ENCODE measurements at regions not wholly inside any gene's neighbourhood (a gene's known extent, or its start where the extent isn't known, plus 50 kb on each side); places are given as distances from the start of the nearest gene placed in this dataset.

DNA sequence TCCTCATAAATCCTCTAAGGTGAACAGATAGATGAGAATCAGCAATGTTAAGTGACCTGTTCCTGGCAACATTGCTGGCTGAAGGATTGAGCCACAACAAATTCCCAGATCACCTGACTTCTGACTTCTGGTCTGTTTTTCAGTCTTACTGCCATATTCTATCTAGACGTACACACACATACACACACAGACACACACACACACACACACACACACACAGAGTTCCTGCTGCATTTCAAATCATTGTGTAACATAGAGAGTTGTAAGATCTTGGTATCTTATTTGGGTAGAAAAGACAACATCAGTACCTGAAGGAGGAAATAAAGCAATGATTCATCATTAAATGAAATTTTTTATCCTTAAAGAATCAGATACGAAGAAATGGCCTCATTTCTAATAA lies 342.6 kb downstream of the MFSD1 start:
- TF ChIP-seq, protein P1, sequence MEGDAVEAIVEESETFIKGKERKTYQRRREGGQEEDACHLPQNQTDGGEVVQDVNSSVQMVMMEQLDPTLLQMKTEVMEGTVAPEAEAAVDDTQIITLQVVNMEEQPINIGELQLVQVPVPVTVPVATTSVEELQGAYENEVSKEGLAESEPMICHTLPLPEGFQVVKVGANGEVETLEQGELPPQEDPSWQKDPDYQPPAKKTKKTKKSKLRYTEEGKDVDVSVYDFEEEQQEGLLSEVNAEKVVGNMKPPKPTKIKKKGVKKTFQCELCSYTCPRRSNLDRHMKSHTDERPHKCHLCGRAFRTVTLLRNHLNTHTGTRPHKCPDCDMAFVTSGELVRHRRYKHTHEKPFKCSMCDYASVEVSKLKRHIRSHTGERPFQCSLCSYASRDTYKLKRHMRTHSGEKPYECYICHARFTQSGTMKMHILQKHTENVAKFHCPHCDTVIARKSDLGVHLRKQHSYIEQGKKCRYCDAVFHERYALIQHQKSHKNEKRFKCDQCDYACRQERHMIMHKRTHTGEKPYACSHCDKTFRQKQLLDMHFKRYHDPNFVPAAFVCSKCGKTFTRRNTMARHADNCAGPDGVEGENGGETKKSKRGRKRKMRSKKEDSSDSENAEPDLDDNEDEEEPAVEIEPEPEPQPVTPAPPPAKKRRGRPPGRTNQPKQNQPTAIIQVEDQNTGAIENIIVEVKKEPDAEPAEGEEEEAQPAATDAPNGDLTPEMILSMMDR (IDR thresholded peaks at IDR 0.05) = no peak
- no peak for TF ChIP-seq POLR2A (IDR thresholded peaks at IDR 0.05)
